Sigmoid colon (tissue), 6 donors: ENCODE measurements at regions not wholly inside any gene's neighbourhood (a gene's known extent, or its start where the extent isn't known, plus 50 kb on each side); places are given as distances from the start of the nearest gene placed in this dataset.

Experiments
- DNase-seq: peaks from one replicate; pipeline ENCODE4 v3.0.0-alpha.2; 2019
- H3K27ac ChIP-seq, 4 donors: fragments of 200-600 bp; sonication (generic); one replicate each; pipeline ENCODE4 v1.5.1; 2016 to 2019; ENCODE audit warnings: mild to moderate bottlenecking in 1 of 4
- H3K27me3 ChIP-seq, 3 donors: fragments of 200-600 bp; sonication (generic); one replicate each; pipeline ENCODE4 v1.5.1; 2019; ENCODE audit warnings: mild to moderate bottlenecking in 1 of 3
- H3K36me3 ChIP-seq, 4 donors: fragments of 200-600 bp; sonication (generic); one replicate each; pipeline ENCODE4 v1.5.1; 2016 to 2019
- H3K4me1 ChIP-seq, 4 donors: fragments of 200-600 bp; sonication (generic); one replicate each; pipeline ENCODE4 v1.5.1; 2017 to 2019
- H3K4me3 ChIP-seq, 4 donors: fragments of 200-600 bp; sonication (generic); one replicate each; pipeline ENCODE4 v1.5.1; 2017 to 2019; ENCODE audit warnings: mild to moderate bottlenecking in 2 of 4, moderate library complexity in 1 of 4
- H3K9me3 ChIP-seq, 4 donors: fragments of 200-600 bp in 3 of 4; sonication (generic) in 3 of 4; one replicate each; pipeline versions ENCODE4 v1.5.1 to v1.6.1; 2013 to 2019
- CTCF ChIP-seq, 4 experiments: fragments of 450-650 bp in 3 of 4; fragments of 200-600 bp in 1 of 4; IDR thresholded peaks; one replicate each; pipeline ENCODE4 v1.5.1; 2016 to 2019; ENCODE audit warnings: antibody characterized with exemption in 4 of 4, mild to moderate bottlenecking in 3 of 4, moderate library complexity in 2 of 4
- EP300 ChIP-seq, 4 donors: sonication (generic); formaldehyde crosslinking; IDR thresholded peaks; one replicate each; pipeline ENCODE4 v1.6.1; 2017; ENCODE audit warnings: antibody characterized with exemption in 4 of 4
- POLR2A ChIP-seq, 2 donors: fragments of 450-650 bp; IDR thresholded peaks; one replicate each; pipeline ENCODE4 v1.6.1; 2016; ENCODE audit warnings: antibody characterized with exemption in 2 of 2, mild to moderate bottlenecking in 2 of 2, moderate library complexity in 2 of 2
- POLR2AphosphoS5 ChIP-seq, 4 donors: sonication (generic); formaldehyde crosslinking; IDR thresholded peaks; one replicate each; pipeline ENCODE4 v1.6.1; 2017; ENCODE audit warnings: antibody characterized with exemption in 4 of 4
- WGBS, 2 donors: extraction: QIAGEN DNeasy Blood & Tissue Kit; methylation state at CpG; one replicate each; pipeline ENCODE4 v1.1.7; 2013; 5-methylcytosine and 5-hydroxymethylcytosine counted together
- intact Hi-C: fragments of 100-400 bp; cut with DNase I; formaldehyde crosslinking; loops from one replicate; pipeline ENCODE4 v1.15.1; 2023
- donor health status: healthy with polysubstance abuse.
- donor health status: healthy.

GRCh38 chr5:52356311-52356918 is 431.3 kb upstream of the ITGA1 start:
- 21 to 43% methylated on average over 3 of the region's 3 CpGs for WGBS, 2 donors
- no peaks in the 10 kb centered on the region for H3K9me3 ChIP-seq
- no peak for DNase-seq
- no peak overlapping the region for H3K27ac ChIP-seq
- H3K27me3 ChIP-seq: no peaks in the 10 kb centered on the region
- no peaks in the 10 kb centered on the region for H3K4me1 ChIP-seq
- no peaks in the 10 kb centered on the region for H3K36me3 ChIP-seq
- no peak overlapping the region for H3K4me3 ChIP-seq
- TF ChIP-seq CTCF (IDR thresholded peaks at IDR 0.05) (peak in 2 of 4 experiments; percentile 12 to 18), EP300 (IDR thresholded peaks at IDR 0.05) (no peak), POLR2AphosphoS5 (IDR thresholded peaks at IDR 0.05) (no peak)
- intact Hi-C loops: no loop called here

- Histone ChIP-seq H3K9me3 (no peaks in the 10 kb centered on the region), H3K4me1 (no peaks in the 10 kb centered on the region), H3K27ac (no peak overlapping the region), H3K4me3 (no peak overlapping the region), H3K27me3 (no peaks in the 10 kb centered on the region), H3K36me3 (no peaks in the 10 kb centered on the region)
- intact Hi-C loops: no loop called here
- TF ChIP-seq POLR2A (IDR thresholded peaks at IDR 0.05) (no peak), CTCF (IDR thresholded peaks at IDR 0.05) (no peak), POLR2AphosphoS5 (IDR thresholded peaks at IDR 0.05) (no peak), EP300 (IDR thresholded peaks at IDR 0.05) (no peak)
- no peak for DNase-seq
Observed at GRCh38 chr5:52359261-52359660, 428.5 kb upstream of the ITGA1 start.

GRCh38 chr5:52360985-52361384 is 426.7 kb upstream of the ITGA1 start:
- Histone ChIP-seq H3K27me3 (no peaks in the 10 kb centered on the region), H3K4me1 (no peaks in the 10 kb centered on the region), H3K27ac (no peak overlapping the region), H3K9me3 (no peaks in the 10 kb centered on the region), H3K4me3 (no peak overlapping the region), H3K36me3 (no peaks in the 10 kb centered on the region)
- DNase-seq: no peak
- intact Hi-C loops: no loop called here
- TF ChIP-seq CTCF (IDR thresholded peaks at IDR 0.05): no peak
- TF ChIP-seq POLR2A (IDR thresholded peaks at IDR 0.05): no peak
- TF ChIP-seq EP300 (IDR thresholded peaks at IDR 0.05): no peak
- no peak for TF ChIP-seq POLR2AphosphoS5 (IDR thresholded peaks at IDR 0.05)
- 87 to 88% methylated on average over 1 of the region's 1 CpG for WGBS, 2 donors

- Histone ChIP-seq H3K27ac (no peak overlapping the region), H3K4me3 (no peak overlapping the region), H3K4me1 (peaks cover 0 to 5% (median 0%) of the 10 kb centered on the region in 4 donors), H3K36me3 (no peaks in the 10 kb centered on the region), H3K9me3 (no peaks in the 10 kb centered on the region), H3K27me3 (no peaks in the 10 kb centered on the region)
- DNase-seq: no peak
- TF ChIP-seq POLR2AphosphoS5 (IDR thresholded peaks at IDR 0.05) (no peak), CTCF (IDR thresholded peaks at IDR 0.05) (no peak), EP300 (IDR thresholded peaks at IDR 0.05) (no peak), POLR2A (IDR thresholded peaks at IDR 0.05) (no peak)
- intact Hi-C loops: no loop called here
Observed at GRCh38 chr5:52374286-52374685, 413.4 kb upstream of the ITGA1 start.

GRCh38 chr5:52375969-52376368 is 411.7 kb upstream of the ITGA1 start:
- H3K27me3 ChIP-seq: no peaks in the 10 kb centered on the region
- H3K4me1 ChIP-seq: peaks cover 0 to 5% (median 0%) of the 10 kb centered on the region in 4 donors
- TF ChIP-seq POLR2A (IDR thresholded peaks at IDR 0.05): no peak
- TF ChIP-seq POLR2AphosphoS5 (IDR thresholded peaks at IDR 0.05): no peak
- no peak for TF ChIP-seq EP300 (IDR thresholded peaks at IDR 0.05)
- TF ChIP-seq CTCF (IDR thresholded peaks at IDR 0.05): no peak
- intact Hi-C loops: no loop called here
- 76 to 82% methylated on average over 3 of the region's 3 CpGs for WGBS, 2 donors
- no peaks in the 10 kb centered on the region for H3K9me3 ChIP-seq
- DNase-seq: no peak
- no peak overlapping the region for H3K27ac ChIP-seq
- no peak overlapping the region for H3K4me3 ChIP-seq
- no peaks in the 10 kb centered on the region for H3K36me3 ChIP-seq
